ENCODE measurements at regions not wholly inside any gene's neighbourhood (a gene's known extent, or its start where the extent isn't known, plus 50 kb on each side); places are given as distances from the start of the nearest gene placed in this dataset.

DNA sequence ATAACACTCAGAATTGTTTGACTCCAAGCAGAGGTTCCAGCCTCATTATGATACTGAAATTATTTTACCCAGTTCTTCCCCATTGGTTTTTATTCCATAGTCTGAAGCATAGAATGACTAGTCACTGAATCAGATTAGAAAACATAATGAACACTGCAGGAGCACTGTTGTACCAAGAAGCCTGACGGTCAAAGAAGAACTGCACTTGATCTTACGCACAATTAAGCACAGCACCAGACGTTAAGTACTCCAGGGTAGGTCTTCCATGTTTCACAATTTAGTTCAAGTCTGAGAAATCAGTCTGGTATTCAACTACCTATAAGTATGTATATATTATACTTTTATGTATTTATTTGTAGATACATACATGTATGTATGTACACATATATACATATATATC, 973.5 kb upstream of the SPRY2 start:
- TF ChIP-seq RARB (CRISPR knock-in tag; IDR thresholded peaks at IDR 0.05) (no peak), CEBPB (IDR thresholded peaks at IDR 0.05) (no peak), EP300 (IDR thresholded peaks at IDR 0.05) (no peak), SMC3 (IDR thresholded peaks at IDR 0.05) (no peak), POLR2A (IDR thresholded peaks at IDR 0.05; ENCODE audit: low read length) (no peak), POLR2AphosphoS2 (conservative IDR thresholded peaks at IDR 0.05; ENCODE audit: low read length) (no peak), MYC (IDR thresholded peaks at IDR 0.05; ENCODE audit: borderline replicate concordance, low read length) (no peak), CHD2 (IDR thresholded peaks at IDR 0.05; ENCODE audit: low read length, partially characterized antibody) (no peak), PHF8 (IDR thresholded peaks at IDR 0.05; ENCODE audit: borderline replicate concordance, low read depth) (no peak)
- TF ChIP-seq, protein P1, sequence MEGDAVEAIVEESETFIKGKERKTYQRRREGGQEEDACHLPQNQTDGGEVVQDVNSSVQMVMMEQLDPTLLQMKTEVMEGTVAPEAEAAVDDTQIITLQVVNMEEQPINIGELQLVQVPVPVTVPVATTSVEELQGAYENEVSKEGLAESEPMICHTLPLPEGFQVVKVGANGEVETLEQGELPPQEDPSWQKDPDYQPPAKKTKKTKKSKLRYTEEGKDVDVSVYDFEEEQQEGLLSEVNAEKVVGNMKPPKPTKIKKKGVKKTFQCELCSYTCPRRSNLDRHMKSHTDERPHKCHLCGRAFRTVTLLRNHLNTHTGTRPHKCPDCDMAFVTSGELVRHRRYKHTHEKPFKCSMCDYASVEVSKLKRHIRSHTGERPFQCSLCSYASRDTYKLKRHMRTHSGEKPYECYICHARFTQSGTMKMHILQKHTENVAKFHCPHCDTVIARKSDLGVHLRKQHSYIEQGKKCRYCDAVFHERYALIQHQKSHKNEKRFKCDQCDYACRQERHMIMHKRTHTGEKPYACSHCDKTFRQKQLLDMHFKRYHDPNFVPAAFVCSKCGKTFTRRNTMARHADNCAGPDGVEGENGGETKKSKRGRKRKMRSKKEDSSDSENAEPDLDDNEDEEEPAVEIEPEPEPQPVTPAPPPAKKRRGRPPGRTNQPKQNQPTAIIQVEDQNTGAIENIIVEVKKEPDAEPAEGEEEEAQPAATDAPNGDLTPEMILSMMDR (IDR thresholded peaks at IDR 0.05), result no peak
- TF ChIP-seq, protein P2, sequence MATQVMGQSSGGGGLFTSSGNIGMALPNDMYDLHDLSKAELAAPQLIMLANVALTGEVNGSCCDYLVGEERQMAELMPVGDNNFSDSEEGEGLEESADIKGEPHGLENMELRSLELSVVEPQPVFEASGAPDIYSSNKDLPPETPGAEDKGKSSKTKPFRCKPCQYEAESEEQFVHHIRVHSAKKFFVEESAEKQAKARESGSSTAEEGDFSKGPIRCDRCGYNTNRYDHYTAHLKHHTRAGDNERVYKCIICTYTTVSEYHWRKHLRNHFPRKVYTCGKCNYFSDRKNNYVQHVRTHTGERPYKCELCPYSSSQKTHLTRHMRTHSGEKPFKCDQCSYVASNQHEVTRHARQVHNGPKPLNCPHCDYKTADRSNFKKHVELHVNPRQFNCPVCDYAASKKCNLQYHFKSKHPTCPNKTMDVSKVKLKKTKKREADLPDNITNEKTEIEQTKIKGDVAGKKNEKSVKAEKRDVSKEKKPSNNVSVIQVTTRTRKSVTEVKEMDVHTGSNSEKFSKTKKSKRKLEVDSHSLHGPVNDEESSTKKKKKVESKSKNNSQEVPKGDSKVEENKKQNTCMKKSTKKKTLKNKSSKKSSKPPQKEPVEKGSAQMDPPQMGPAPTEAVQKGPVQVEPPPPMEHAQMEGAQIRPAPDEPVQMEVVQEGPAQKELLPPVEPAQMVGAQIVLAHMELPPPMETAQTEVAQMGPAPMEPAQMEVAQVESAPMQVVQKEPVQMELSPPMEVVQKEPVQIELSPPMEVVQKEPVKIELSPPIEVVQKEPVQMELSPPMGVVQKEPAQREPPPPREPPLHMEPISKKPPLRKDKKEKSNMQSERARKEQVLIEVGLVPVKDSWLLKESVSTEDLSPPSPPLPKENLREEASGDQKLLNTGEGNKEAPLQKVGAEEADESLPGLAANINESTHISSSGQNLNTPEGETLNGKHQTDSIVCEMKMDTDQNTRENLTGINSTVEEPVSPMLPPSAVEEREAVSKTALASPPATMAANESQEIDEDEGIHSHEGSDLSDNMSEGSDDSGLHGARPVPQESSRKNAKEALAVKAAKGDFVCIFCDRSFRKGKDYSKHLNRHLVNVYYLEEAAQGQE (IDR thresholded peaks at IDR 0.05), result no peak
- TF ChIP-seq, protein P3, sequence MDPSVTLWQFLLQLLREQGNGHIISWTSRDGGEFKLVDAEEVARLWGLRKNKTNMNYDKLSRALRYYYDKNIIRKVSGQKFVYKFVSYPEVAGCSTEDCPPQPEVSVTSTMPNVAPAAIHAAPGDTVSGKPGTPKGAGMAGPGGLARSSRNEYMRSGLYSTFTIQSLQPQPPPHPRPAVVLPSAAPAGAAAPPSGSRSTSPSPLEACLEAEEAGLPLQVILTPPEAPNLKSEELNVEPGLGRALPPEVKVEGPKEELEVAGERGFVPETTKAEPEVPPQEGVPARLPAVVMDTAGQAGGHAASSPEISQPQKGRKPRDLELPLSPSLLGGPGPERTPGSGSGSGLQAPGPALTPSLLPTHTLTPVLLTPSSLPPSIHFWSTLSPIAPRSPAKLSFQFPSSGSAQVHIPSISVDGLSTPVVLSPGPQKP (IDR thresholded peaks at IDR 0.05; ENCODE audit: low read depth, low read length), result no peak
- TF ChIP-seq, protein P4, sequence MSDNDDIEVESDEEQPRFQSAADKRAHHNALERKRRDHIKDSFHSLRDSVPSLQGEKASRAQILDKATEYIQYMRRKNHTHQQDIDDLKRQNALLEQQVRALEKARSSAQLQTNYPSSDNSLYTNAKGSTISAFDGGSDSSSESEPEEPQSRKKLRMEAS (IDR thresholded peaks at IDR 0.05), result no peak

Measured in A549 (cell line).